ENCODE measurements at regions not wholly inside any gene's neighbourhood (a gene's known extent, or its start where the extent isn't known, plus 50 kb on each side); places are given as distances from the start of the nearest gene placed in this dataset.
A peak's percentile ranks its signal among the peaks of the same experiment; 100 is the strongest.
"Not testable (repeated sequence)": the region's sequence is repeated elsewhere in the genome, so short reads cannot be mapped to it uniquely, and the experiment has no call there.

- Histone ChIP-seq H3K4me3 (ENCODE audit: low read length) (no peak overlapping the region), H3K27me3 (ENCODE audit: insufficient read depth, low read length) (no peaks in the 10 kb centered on the region), H3K9ac (ENCODE audit: low read depth, low read length) (no peak overlapping the region), H3K9me3 (ENCODE audit: insufficient read depth, low read depth, low read length) (no peaks in the 10 kb centered on the region), H3K36me3 (ENCODE audit: insufficient read depth, low read length) (no peaks in the 10 kb centered on the region), H3K4me1 (ENCODE audit: insufficient read depth, low read length) (no peaks in the 10 kb centered on the region), H3K27ac (ENCODE audit: low read depth, low read length) (no peak overlapping the region)
- WGBS: 94% methylated on average over 8 of the region's 8 CpGs
These were observed 292.4 kb upstream of the MKLN1 start for GRCh38 chr7:131035088-131035770.

- H3K27ac ChIP-seq (ENCODE audit: low read depth, low read length): no peak overlapping the region
- no peak overlapping the region for H3K9ac ChIP-seq (ENCODE audit: low read depth, low read length)
- no peaks in the 10 kb centered on the region for H3K27me3 ChIP-seq (ENCODE audit: insufficient read depth, low read length)
- H3K9me3 ChIP-seq (ENCODE audit: insufficient read depth, low read depth, low read length): no peaks in the 10 kb centered on the region
- H3K4me1 ChIP-seq (ENCODE audit: insufficient read depth, low read length): peaks cover 13% of the 10 kb centered on the region
- no peak overlapping the region for H3K4me3 ChIP-seq (ENCODE audit: low read length)
- H3K36me3 ChIP-seq (ENCODE audit: insufficient read depth, low read length): no peaks in the 10 kb centered on the region
- WGBS: 91% methylated on average over 3 of the region's 3 CpGs
These were observed 289.5 kb upstream of the MKLN1 start for GRCh38 chr7:131038153-131038552.

- Histone ChIP-seq H3K4me1 (ENCODE audit: insufficient read depth, low read length) (peaks cover 14% of the 10 kb centered on the region), H3K27ac (ENCODE audit: low read depth, low read length) (no peak overlapping the region), H3K9me3 (ENCODE audit: insufficient read depth, low read depth, low read length) (no peaks in the 10 kb centered on the region), H3K27me3 (ENCODE audit: insufficient read depth, low read length) (no peaks in the 10 kb centered on the region), H3K9ac (ENCODE audit: low read depth, low read length) (no peak overlapping the region), H3K4me3 (ENCODE audit: low read length) (no peak overlapping the region), H3K36me3 (ENCODE audit: insufficient read depth, low read length) (no peaks in the 10 kb centered on the region)
- WGBS: 86% methylated on average over 2 of the region's 2 CpGs
These were observed 288.3 kb upstream of the MKLN1 start for GRCh38 chr7:131039355-131039762.

GRCh38 chr7:131039836-131040235, 287.8 kb upstream of the MKLN1 start:
- no peak overlapping the region for H3K4me3 ChIP-seq (ENCODE audit: low read length)
- 92% methylated on average over 3 of the region's 3 CpGs for WGBS
- H3K9ac ChIP-seq (ENCODE audit: low read depth, low read length): no peak overlapping the region
- no peaks in the 10 kb centered on the region for H3K36me3 ChIP-seq (ENCODE audit: insufficient read depth, low read length)
- peaks cover 14% of the 10 kb centered on the region for H3K4me1 ChIP-seq (ENCODE audit: insufficient read depth, low read length)
- no peaks in the 10 kb centered on the region for H3K9me3 ChIP-seq (ENCODE audit: insufficient read depth, low read depth, low read length)
- no peaks in the 10 kb centered on the region for H3K27me3 ChIP-seq (ENCODE audit: insufficient read depth, low read length)
- H3K27ac ChIP-seq (ENCODE audit: low read depth, low read length): no peak overlapping the region

- Histone ChIP-seq H3K9me3 (ENCODE audit: insufficient read depth, low read depth, low read length) (no peaks in the 10 kb centered on the region; the same call in 1 of the 2 replicates), H3K36me3 (ENCODE audit: insufficient read depth, low read length) (no peaks in the 10 kb centered on the region), H3K4me3 (ENCODE audit: low read length) (no peak overlapping the region), H3K4me1 (ENCODE audit: insufficient read depth, low read length) (peaks cover 14% of the 10 kb centered on the region), H3K27ac (ENCODE audit: low read depth, low read length) (no peak overlapping the region), H3K9ac (ENCODE audit: low read depth, low read length) (no peak overlapping the region), H3K27me3 (ENCODE audit: insufficient read depth, low read length) (no peaks in the 10 kb centered on the region)
- whole genome bisulfite sequencing: 16% methylated on average over 6 of the region's 6 CpGs
These were observed 287.2 kb upstream of the MKLN1 start for GRCh38 chr7:131040467-131040932.

- H3K27ac ChIP-seq (ENCODE audit: low read depth, low read length); H3K9ac ChIP-seq (ENCODE audit: low read depth, low read length); H3K4me3 ChIP-seq (ENCODE audit: low read length); H3K36me3 ChIP-seq (ENCODE audit: insufficient read depth, low read length); H3K27me3 ChIP-seq (ENCODE audit: insufficient read depth, low read length); H3K9me3 ChIP-seq (ENCODE audit: insufficient read depth, low read depth, low read length): not testable (repeated sequence)
- 94% methylated on average over 14 of the region's 17 CpGs for WGBS
- peaks cover 14% of the 10 kb centered on the region for H3K4me1 ChIP-seq (ENCODE audit: insufficient read depth, low read length)
These were observed 286.5 kb upstream of the MKLN1 start for GRCh38 chr7:131041012-131041695.

GRCh38 chr7:131042269-131043160, 285.2 kb upstream of the MKLN1 start:
- no peaks in the 10 kb centered on the region for H3K27me3 ChIP-seq (ENCODE audit: insufficient read depth, low read length)
- H3K9me3 ChIP-seq (ENCODE audit: insufficient read depth, low read depth, low read length): no peaks in the 10 kb centered on the region; the same call in 1 of the 2 replicates
- H3K4me1 ChIP-seq (ENCODE audit: insufficient read depth, low read length): peaks cover 14% of the 10 kb centered on the region
- peak overlapping the region; percentile 8; the same call in 1 of the 2 replicates for H3K27ac ChIP-seq (ENCODE audit: low read depth, low read length)
- 56% methylated on average over 7 of the region's 7 CpGs for WGBS
- H3K9ac ChIP-seq (ENCODE audit: low read depth, low read length): no peak overlapping the region
- H3K36me3 ChIP-seq (ENCODE audit: insufficient read depth, low read length): no peaks in the 10 kb centered on the region
- no peak overlapping the region for H3K4me3 ChIP-seq (ENCODE audit: low read length)

- no peaks in the 10 kb centered on the region for H3K36me3 ChIP-seq (ENCODE audit: insufficient read depth, low read length)
- H3K9me3 ChIP-seq (ENCODE audit: insufficient read depth, low read depth, low read length): no peaks in the 10 kb centered on the region; the same call in 1 of the 2 replicates
- H3K4me1 ChIP-seq (ENCODE audit: insufficient read depth, low read length): peaks cover 14% of the 10 kb centered on the region
- no peak overlapping the region for H3K4me3 ChIP-seq (ENCODE audit: low read length)
- WGBS: 94% methylated on average over 1 of the region's 1 CpG
- H3K9ac ChIP-seq (ENCODE audit: low read depth, low read length): no peak overlapping the region
- no peaks in the 10 kb centered on the region for H3K27me3 ChIP-seq (ENCODE audit: insufficient read depth, low read length)
- no peak overlapping the region for H3K27ac ChIP-seq (ENCODE audit: low read depth, low read length)
These were observed 282.1 kb upstream of the MKLN1 start for GRCh38 chr7:131045526-131045925.

- Histone ChIP-seq H3K4me1 (ENCODE audit: insufficient read depth, low read length) (peaks cover 14% of the 10 kb centered on the region), H3K9ac (ENCODE audit: low read depth, low read length) (no peak overlapping the region), H3K9me3 (ENCODE audit: insufficient read depth, low read depth, low read length) (no peaks in the 10 kb centered on the region; the same call in 1 of the 2 replicates), H3K36me3 (ENCODE audit: insufficient read depth, low read length) (no peaks in the 10 kb centered on the region), H3K27ac (ENCODE audit: low read depth, low read length) (no peak overlapping the region), H3K27me3 (ENCODE audit: insufficient read depth, low read length) (no peaks in the 10 kb centered on the region), H3K4me3 (ENCODE audit: low read length) (no peak overlapping the region)
- WGBS: 96% methylated on average over 1 of the region's 1 CpG
These were observed 281.4 kb upstream of the MKLN1 start for GRCh38 chr7:131046246-131046645.

- H3K9ac ChIP-seq (ENCODE audit: low read depth, low read length): no peak overlapping the region
- no peaks in the 10 kb centered on the region for H3K27me3 ChIP-seq (ENCODE audit: insufficient read depth, low read length)
- no peaks in the 10 kb centered on the region for H3K36me3 ChIP-seq (ENCODE audit: insufficient read depth, low read length)
- H3K4me3 ChIP-seq (ENCODE audit: low read length): no peak overlapping the region
- no peaks in the 10 kb centered on the region; the same call in 1 of the 2 replicates for H3K9me3 ChIP-seq (ENCODE audit: insufficient read depth, low read depth, low read length)
- H3K27ac ChIP-seq (ENCODE audit: low read depth, low read length): no peak overlapping the region
- WGBS: 100% methylated on average over 1 of the region's 2 CpGs
- peaks cover 5% of the 10 kb centered on the region for H3K4me1 ChIP-seq (ENCODE audit: insufficient read depth, low read length)
These were observed 279.9 kb upstream of the MKLN1 start for GRCh38 chr7:131047651-131048304.

Measured in HUES64 (cell line).